ENCODE measurements at regions not wholly inside any gene's neighbourhood (a gene's known extent, or its start where the extent isn't known, plus 50 kb on each side); places are given as distances from the start of the nearest gene placed in this dataset.

GRCh38 chr16:64453646-64454045 lies 668.2 kb downstream of the CDH11 start:
- no peak for TF ChIP-seq BCL11A (IDR thresholded peaks at IDR 0.05; ENCODE audit: low read depth, low read length)
- TF ChIP-seq ZNF274 (IDR thresholded peaks at IDR 0.05; ENCODE audit: insufficient read depth, insufficient read length), result no peak
- no peak for TF ChIP-seq SUPT20H (IDR thresholded peaks at IDR 0.05; ENCODE audit: borderline replicate concordance, control insufficient read depth, low read depth, low read length)
- no peak for TF ChIP-seq HDAC6 (IDR thresholded peaks at IDR 0.05; ENCODE audit: unreplicated experiment)
- no peak for TF ChIP-seq CTCF (IDR thresholded peaks at IDR 0.05 in 2 of 3, conservative IDR thresholded peaks at IDR 0.05 in 1 of 3; ENCODE audit: control insufficient read depth in 2 of 3, extremely low read depth in 1 of 3, insufficient read depth in 1 of 3, low read depth in 3 of 3, low read length in 3 of 3)
- TF ChIP-seq NFYB (IDR thresholded peaks at IDR 0.05; ENCODE audit: insufficient read depth, low read depth, low read length), result no peak
- TF ChIP-seq SMC3 (IDR thresholded peaks at IDR 0.05; ENCODE audit: borderline replicate concordance, low read length), result no peak
- TF ChIP-seq ATF2 (IDR thresholded peaks at IDR 0.05; ENCODE audit: low read length), result no peak
- no peak for TF ChIP-seq EP300 (IDR thresholded peaks at IDR 0.05; ENCODE audit: borderline replicate concordance in 1 of 2, control insufficient read depth in 1 of 2, low read depth in 2 of 2, low read length in 2 of 2)
